ENCODE measurements at regions not wholly inside any gene's neighbourhood (a gene's known extent, or its start where the extent isn't known, plus 50 kb on each side); places are given as distances from the start of the nearest gene placed in this dataset.

DNA sequence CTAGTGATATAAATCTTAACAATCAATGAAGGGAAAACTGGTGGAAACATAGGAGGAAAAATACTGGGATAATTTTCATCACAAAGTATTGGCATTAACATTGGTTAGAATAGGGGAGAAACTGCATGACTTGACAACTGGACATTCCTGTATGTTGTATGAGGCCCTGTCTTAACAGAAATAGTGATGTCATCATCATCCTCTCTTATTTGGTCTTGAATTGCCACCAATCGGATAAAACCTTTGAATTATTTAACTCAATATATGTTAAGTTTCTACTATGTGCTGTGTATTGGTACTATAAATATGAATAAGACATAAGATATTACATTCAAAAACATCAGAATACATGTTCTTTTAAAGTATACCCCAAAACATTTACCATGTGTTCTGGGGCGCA, 130.1 kb upstream of the CCDC54 start:
- Histone ChIP-seq H3K27me3 (replicated peaks) (no peaks in the 10 kb centered on the region), H3K36me3 (replicated peaks) (peaks cover 2% of the 10 kb centered on the region), H3K4me3 (ENCODE audit: low read depth, low read length) (no peak overlapping the region), H3K27ac (no peak overlapping the region)
- no peak for DNase-seq
- in situ Hi-C loops (cut with HindIII; ENCODE audit: low pct_ligation_motif_present, low sequenced_read_pairs), result no loop called here
- TF ChIP-seq CTCF (IDR thresholded peaks at IDR 0.05; ENCODE audit: low read depth, low read length, missing control alignments), result no peak

- Histone ChIP-seq H3K27me3 (replicated peaks) (no peaks in the 10 kb centered on the region), H3K27ac (no peak overlapping the region), H3K4me3 (ENCODE audit: low read depth, low read length) (no peak overlapping the region), H3K36me3 (replicated peaks) (peaks cover 2% of the 10 kb centered on the region)
- DNase-seq, result no peak
- no peak for TF ChIP-seq CTCF (IDR thresholded peaks at IDR 0.05; ENCODE audit: low read depth, low read length, missing control alignments)
- in situ Hi-C loops (cut with HindIII; ENCODE audit: low pct_ligation_motif_present, low sequenced_read_pairs), result no loop called here
Observed at GRCh38 chr3:107249132-107249531, 128.1 kb upstream of the CCDC54 start.

DNA sequence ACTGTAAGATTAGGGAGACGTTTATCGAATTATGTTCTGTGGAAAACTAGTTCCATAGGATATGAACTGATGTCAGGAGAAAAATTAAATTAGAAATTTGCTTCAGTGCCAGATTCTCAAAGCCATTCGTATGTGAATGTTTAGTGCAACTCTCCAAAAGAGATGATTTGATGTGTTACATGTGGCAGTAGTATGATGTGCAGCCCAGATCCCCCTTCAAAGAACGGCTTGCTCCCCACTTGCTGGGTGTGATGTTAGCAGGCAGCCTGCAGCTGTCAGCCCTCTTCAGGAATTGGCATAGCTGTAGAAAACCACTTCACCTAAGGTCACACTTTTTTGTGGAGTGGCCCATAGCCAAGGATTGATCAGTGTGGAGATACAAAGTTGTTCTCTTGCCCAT, 127.0 kb upstream of the CCDC54 start:
- in situ Hi-C loops (cut with HindIII; ENCODE audit: low pct_ligation_motif_present, low sequenced_read_pairs), result no loop called here

DNA sequence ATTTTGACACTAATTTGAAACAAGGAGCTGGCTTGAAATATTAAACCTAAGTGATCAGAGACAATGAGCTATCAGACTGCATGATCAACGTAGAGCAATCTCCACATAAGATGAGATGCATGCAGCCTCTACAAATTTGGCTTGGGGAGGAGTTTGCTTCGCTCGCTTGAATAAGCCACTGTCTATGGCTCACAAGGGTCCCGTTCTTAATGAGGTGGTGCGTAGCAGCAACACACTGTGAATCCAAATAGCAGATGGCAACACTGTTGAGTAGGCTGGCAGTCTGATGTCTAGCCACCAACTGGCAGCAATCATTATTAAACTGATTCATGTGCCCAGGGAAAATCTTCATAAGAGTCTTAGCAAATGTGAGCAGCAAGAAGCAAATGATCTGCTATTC, 125.4 kb upstream of the CCDC54 start:
- H3K4me3 ChIP-seq (ENCODE audit: low read depth, low read length), result no peak overlapping the region
- DNase-seq, result no peak
- no peak for TF ChIP-seq CTCF (IDR thresholded peaks at IDR 0.05; ENCODE audit: low read depth, low read length, missing control alignments)
- H3K36me3 ChIP-seq (replicated peaks), result peaks cover 2% of the 10 kb centered on the region
- no peaks in the 10 kb centered on the region for H3K27me3 ChIP-seq (replicated peaks)
- H3K27ac ChIP-seq, result no peak overlapping the region
- in situ Hi-C loops (cut with HindIII; ENCODE audit: low pct_ligation_motif_present, low sequenced_read_pairs), result no loop called here

More for the DNA sequence above, 127.0 kb upstream of the CCDC54 start:
- Histone ChIP-seq H3K27ac (no peak overlapping the region), H3K4me3 (ENCODE audit: low read depth, low read length) (no peak overlapping the region), H3K36me3 (replicated peaks) (peaks cover 2% of the 10 kb centered on the region), H3K27me3 (replicated peaks) (no peaks in the 10 kb centered on the region)
- no peak for DNase-seq
- no peak for TF ChIP-seq CTCF (IDR thresholded peaks at IDR 0.05; ENCODE audit: low read depth, low read length, missing control alignments)

- no peaks in the 10 kb centered on the region for H3K27me3 ChIP-seq (replicated peaks)
- TF ChIP-seq CTCF (IDR thresholded peaks at IDR 0.05; ENCODE audit: low read depth, low read length, missing control alignments), result no peak
- no peaks in the 10 kb centered on the region for H3K36me3 ChIP-seq (replicated peaks)
- in situ Hi-C loops (cut with HindIII; ENCODE audit: low pct_ligation_motif_present, low sequenced_read_pairs), result no loop called here
- DNase-seq, result no peak
- H3K27ac ChIP-seq, result no peak overlapping the region
- no peak overlapping the region for H3K4me3 ChIP-seq (ENCODE audit: low read depth, low read length)
Observed at GRCh38 chr3:107256963-107257362, 120.3 kb upstream of the CCDC54 start.

- Histone ChIP-seq H3K4me3 (ENCODE audit: low read depth, low read length) (no peak overlapping the region), H3K27me3 (replicated peaks) (no peaks in the 10 kb centered on the region), H3K36me3 (replicated peaks) (no peaks in the 10 kb centered on the region), H3K27ac (no peak overlapping the region)
- TF ChIP-seq CTCF (IDR thresholded peaks at IDR 0.05; ENCODE audit: low read depth, low read length, missing control alignments), result no peak
- in situ Hi-C loops (cut with HindIII; ENCODE audit: low pct_ligation_motif_present, low sequenced_read_pairs), result no loop called here
- DNase-seq, result no peak
Observed at GRCh38 chr3:107258300-107258699, 118.9 kb upstream of the CCDC54 start.

Measured in brain microvascular endothelial cell (primary cell).